IPS-NIHi7 (cell line): ENCODE measurements at regions not wholly inside any gene's neighbourhood (a gene's known extent, or its start where the extent isn't known, plus 50 kb on each side); places are given as distances from the start of the nearest gene placed in this dataset.

Source experiments
- DNase-seq: peaks from one replicate; pipeline ENCODE4 v3.0.0; 2012; ENCODE audit warnings: mixed read lengths; ENCODE audit errors: extremely low spot score

DNA sequence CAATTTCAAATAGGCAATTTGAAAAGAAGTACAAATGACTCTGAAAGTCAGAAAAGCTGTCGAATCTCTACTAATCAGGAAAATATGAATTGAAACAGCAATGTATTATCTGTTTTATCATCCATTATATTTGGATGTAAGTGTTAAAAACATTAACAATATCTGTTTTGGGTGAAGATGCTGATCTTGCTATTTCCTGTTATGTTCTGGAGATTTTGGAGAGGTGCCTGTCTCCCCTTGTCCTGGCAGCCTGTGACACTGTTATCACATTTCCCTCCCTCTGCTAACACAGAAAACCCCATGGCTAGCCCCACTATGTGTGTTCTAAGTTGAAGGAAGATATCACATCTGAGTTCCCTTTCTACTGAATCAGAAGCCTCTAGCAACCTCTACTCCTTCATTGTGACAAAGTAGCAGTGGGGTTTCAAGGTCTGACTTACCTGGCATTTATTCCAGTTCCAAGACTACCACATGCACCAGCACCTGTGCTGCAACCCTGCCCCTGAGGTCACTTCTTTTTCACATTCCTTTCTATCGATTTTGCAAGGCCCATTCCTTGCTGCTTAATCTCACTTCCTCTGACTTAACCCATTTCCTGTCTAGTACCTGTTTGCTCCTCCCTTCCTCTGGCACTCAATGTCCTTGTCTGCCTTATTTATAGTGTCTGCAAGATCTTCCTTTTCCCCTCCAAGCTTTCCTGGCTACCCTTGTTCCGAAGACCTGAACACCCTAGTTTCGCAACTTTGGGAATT lies 95.5 kb upstream of the COL8A1 start:
- no peak for DNase-seq

GRCh38 chr3:99541181-99541580 lies 97.2 kb upstream of the COL8A1 start:
- no peak for DNase-seq

DNA sequence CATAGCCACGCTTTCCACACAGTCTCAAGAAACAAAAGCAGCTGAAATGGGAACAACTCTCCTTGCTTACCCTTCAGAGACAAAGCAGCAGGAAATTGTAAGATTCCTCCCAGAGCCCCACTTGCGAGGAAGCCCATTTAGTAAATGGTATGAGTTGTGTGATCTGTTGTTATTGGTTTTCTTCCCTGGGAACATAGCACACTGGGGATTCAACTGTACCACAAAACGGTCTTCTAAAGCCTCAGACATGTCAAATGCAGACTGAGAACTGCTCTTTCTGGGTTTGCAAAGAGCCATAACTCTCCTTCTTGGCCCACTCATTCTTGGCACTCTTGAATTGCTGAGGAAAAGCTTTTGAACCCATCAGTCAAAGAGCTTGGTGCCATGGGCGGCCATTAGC lies 101.0 kb upstream of the COL8A1 start:
- DNase-seq: no peak

DNA sequence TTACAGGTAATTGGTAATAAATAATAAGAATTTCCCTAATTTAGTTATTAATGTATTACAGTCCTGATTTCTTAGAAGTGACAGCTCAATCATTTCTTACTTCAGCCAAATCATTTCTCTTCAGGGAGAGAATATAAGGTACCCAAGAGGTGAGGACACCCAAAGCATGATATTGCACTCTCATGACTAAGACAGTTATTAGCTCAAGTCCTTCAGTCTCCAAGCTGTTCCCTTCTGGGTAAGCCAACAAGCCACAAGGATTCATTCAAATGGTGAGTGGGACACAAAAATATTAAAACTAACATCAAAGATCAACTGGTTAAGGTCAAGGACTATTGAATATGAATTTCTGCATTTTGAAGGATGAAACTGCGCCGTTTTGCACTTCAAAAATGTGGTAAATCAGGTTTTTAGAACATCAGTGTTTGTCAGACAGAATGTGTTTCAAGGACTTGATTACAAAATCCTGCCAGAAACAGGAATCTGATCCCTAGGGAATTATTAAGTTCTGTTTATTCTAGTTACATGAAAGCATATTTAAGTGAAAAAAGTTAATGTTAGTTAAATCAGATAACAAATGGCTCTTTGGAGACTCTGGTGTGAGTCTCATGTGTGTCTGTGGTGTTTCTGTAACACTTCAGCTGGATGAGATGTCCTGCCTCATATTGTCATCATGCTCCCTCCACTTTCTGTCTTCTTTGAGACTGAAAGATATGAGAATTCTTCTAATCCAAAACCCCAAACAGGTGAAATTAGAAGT lies 101.7 kb upstream of the COL8A1 start:
- DNase-seq: no peak

- DNase-seq: no peak
Observed at GRCh38 chr3:99534951-99535704, 103.3 kb upstream of the COL8A1 start.

- peak; percentile 85 for DNase-seq
Observed at GRCh38 chr3:99532246-99532645, 106.1 kb upstream of the COL8A1 start.

DNA sequence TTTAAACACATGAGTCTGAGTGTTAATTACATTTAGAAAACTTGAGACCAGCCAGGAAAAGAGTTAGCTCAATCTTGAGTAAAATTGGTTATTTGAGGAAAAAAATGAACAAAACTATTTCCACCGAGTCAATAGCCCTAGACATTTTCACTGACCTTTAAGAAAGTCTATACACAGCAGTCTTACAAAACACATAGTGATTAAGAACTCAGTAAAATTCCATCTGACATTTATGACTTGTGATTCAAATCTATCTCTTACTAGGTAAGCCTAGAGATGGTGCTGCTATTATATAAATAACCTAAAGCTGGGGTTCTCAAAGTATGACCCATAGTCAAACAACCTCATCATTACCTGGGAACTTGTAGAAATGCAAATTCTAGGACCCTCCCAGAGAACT lies 109.1 kb upstream of the COL8A1 start:
- no peak for DNase-seq

DNA sequence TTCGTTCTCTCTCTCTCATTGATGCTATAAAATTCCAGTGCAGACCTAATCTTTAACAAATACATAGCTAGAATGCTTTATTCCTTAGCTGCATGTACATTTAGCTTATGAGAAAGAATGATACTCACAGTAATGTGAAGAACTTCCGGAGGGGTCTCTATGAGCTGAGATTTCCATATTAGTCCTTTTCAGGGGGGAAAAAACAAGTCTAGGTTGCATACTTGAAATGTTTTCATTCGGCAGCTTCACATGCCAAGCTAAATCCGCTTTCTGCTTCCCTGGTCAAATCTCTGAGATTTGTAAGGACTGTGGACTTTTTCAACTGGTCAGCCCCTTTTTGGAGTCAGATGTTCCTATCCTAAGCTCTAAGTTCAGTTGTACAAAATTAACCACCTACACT lies 111.5 kb upstream of the COL8A1 start:
- DNase-seq: no peak

DNA sequence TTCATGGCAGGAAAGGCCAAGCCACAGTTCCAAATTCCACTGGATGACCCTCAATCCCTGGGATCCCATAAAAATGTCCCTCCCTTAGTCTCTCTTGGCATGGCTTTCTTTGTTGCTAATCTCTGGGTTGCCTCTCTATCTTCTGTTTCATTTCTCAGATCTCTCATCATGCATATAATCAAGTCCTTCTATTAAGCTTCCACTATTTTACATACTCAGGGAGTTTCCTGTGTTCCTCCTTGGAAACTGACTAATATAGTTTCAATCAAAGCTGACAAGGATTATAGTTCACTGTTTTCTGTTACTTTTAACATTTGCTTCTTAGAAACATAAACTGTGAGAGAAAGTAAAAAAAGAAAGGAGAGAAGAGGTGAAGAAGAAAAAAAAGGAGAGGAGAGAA lies 113.8 kb upstream of the COL8A1 start:
- no peak for DNase-seq

GRCh38 chr3:99523431-99524127 lies 114.8 kb upstream of the COL8A1 start:
- DNase-seq: no peak

DNA sequence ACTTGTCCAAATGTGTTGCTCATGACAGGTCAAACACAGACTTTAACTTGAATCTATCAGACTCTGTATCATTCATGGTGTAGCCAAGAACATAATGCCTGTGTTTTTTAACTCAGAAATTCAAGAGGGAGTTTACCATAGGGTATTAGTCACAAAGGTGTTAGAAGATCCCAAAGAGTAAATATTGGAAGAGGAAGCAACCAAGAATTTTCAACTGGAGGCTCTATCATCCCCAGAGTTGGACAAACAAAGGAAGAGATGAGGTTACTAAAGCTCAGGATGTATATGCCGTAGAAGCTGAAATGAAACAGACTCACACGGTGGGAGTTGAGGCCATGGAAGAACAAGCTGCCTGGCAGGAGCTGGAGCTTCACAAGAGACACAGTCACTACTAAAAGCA lies 116.2 kb upstream of the COL8A1 start:
- no peak for DNase-seq

- no peak for DNase-seq
Observed at GRCh38 chr3:99521551-99521950, 116.8 kb upstream of the COL8A1 start.

- DNase-seq: no peak
Observed at GRCh38 chr3:99520513-99520912, 117.9 kb upstream of the COL8A1 start.

- no peak for DNase-seq
Observed at GRCh38 chr3:99516936-99517335, 121.5 kb upstream of the COL8A1 start.

DNA sequence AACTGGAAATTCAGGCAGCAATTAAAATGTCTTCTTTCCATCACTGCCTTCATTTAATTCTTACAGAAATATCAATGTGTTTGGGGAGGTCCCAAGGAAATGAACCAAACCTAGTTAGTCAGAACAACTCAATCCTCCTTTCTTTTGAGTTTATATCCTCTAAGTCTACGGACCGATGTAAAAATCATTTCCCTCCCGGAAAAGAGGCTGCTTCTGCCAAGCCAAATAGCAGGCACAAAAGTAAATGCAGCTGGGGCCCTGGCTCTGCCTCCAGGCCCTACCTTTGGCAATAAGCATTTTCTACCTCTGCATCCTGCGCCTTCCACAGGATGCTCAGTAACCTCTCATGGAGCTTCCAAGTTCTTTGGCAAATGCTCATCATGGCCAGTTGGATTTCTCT lies 122.5 kb upstream of the COL8A1 start:
- DNase-seq: no peak

GRCh38 chr3:99509224-99509623 lies 129.2 kb upstream of the COL8A1 start:
- DNase-seq: no peak

DNA sequence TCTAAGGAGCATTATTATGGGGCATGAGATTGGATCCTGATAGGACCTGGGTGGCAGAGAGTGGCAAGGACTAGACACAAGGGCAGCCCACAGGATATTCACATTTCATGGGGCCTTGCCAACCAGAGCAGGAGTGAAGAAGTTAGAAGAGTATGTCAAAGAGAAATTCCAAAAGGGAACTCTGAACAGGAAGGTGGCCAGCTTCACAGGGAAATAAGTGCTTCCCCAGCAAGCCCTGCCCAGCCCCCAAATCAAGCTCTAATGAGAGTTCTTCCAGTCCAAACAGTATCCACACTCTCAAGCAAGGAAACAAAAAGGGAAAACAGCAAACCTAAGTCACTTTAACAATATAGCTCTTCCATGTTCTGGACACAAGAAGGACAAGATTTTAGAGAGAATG lies 130.2 kb upstream of the COL8A1 start:
- no peak for DNase-seq

DNA sequence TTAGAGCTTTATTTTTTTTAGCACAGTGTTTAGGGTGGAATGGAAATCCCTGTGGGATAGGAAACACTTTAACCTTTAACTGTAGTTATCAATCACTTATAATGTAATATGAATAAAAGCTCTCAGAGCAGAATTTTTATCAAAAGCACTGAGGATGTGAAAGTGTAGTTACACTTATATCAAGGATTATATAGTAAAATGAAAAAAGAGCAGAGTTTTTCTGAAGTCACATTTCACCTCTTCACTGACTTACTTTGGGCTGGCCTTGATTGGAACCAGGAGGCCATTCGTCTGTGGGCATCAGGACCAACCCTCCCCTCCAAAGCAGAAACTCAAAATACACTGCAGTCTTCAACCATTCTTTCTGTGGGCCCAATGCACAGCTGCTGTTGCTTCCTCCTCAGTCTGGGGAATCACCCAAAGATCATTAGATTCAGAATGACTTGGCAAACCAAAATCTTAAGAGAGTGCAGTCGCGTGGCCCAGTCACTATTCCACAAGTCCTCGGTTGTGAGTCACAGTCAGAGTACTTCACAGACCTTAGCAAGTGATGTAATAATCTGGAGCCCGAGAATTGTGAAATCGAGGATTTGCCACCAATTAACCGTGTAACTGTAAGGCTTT lies 132.6 kb upstream of the COL8A1 start:
- no peak for DNase-seq

- DNase-seq: no peak
Observed at GRCh38 chr3:99505200-99505599, 133.2 kb upstream of the COL8A1 start.

DNA sequence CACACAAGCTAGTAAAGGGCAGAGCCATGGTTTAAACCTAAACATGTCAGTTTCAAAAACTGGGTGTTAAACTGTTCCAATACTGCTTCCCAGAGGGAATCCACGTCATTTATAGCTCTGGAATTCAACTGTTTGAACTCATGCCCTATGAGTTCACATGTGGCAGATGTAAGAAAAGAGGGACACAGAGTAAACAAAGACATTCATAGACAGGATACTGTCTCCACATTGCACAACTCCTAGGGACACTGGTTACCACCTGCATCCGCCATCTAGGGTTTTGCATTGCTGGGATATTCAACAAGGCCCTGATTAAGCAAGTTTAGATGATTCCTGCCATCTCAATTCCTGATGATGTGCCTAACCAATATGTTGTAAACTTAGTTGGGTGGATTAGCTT lies 134.1 kb upstream of the COL8A1 start:
- DNase-seq: no peak

DNA sequence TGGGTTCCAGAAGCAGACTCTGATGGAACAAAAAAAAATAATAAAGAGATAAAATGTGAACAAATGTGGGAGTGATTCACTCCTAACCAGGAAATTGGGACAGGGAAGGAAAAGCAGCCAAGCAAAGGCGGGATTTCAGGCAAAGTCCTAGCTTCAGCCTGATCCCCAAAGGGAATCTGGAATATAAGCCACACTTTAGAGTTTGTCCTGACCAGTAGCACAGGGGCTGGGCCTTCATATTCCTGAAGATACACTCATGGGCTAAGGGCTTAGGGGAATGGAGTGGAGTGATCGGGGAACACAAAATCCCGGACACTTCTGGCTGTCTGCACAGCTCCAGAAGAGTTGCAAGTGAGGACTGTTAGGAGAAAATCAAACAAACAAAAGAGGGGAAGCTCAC lies 135.0 kb upstream of the COL8A1 start:
- DNase-seq: no peak

- DNase-seq: no peak
Observed at GRCh38 chr3:99502871-99503270, 135.5 kb upstream of the COL8A1 start.
